Testis (tissue), 2 donors: ENCODE measurements at regions not wholly inside any gene's neighbourhood (a gene's known extent, or its start where the extent isn't known, plus 50 kb on each side); places are given as distances from the start of the nearest gene placed in this dataset.

Experiments
- CTCF ChIP-seq, 3 experiments: fragments of 450-650 bp in 2 of 3; fragments of 200-600 bp in 1 of 3; sonication (generic) in 1 of 3; IDR thresholded peaks; one replicate each; pipeline ENCODE4 v1.5.1; 2016 to 2019; ENCODE audit warnings: antibody characterized with exemption in 3 of 3, mild to moderate bottlenecking in 2 of 3, moderate library complexity in 1 of 3
- POLR2A ChIP-seq: fragments of 450-650 bp; IDR thresholded peaks from one replicate; pipeline ENCODE4 v1.6.1; 2017; ENCODE audit warnings: antibody characterized with exemption, mild to moderate bottlenecking, moderate library complexity

GRCh38 chr13:87878706-87879105, 207.5 kb downstream of the SLITRK5 start:
- TF ChIP-seq CTCF (IDR thresholded peaks at IDR 0.05) (no peak), POLR2A (no peak)
